ENCODE measurements at regions not wholly inside any gene's neighbourhood (a gene's known extent, or its start where the extent isn't known, plus 50 kb on each side); places are given as distances from the start of the nearest gene placed in this dataset.

- Histone ChIP-seq H3K27me3 (ENCODE audit: control insufficient read depth, insufficient read depth, low read length) (no peaks in the 10 kb centered on the region), H3K9me3 (ENCODE audit: control insufficient read depth, insufficient read depth, low read length) (peaks cover 50% of the 10 kb centered on the region), H3K27ac (ENCODE audit: low read length) (no peak overlapping the region), H3K4me3 (ENCODE audit: low read length) (no peak overlapping the region), H3K36me3 (ENCODE audit: control insufficient read depth, insufficient read depth, low read length) (no peaks in the 10 kb centered on the region; the same call in 1 of the 2 replicates), H3K4me1 (ENCODE audit: control insufficient read depth, insufficient read depth, low read length) (no peaks in the 10 kb centered on the region)
- DNase-seq (ENCODE audit: low read depth, low spot score), result no peak
- WGBS (ENCODE audit: insufficient coverage, insufficient read length), result no CpG with 5 or more reads among the region's 10 CpGs
These were observed 85.1 kb upstream of the TTC34 start for GRCh38 chr1:2886631-2887030.

- H3K4me3 ChIP-seq (ENCODE audit: low read length), result no peak overlapping the region
- no peak for DNase-seq (ENCODE audit: low read depth, low spot score)
- no peaks in the 10 kb centered on the region; the same call in 1 of the 2 replicates for H3K36me3 ChIP-seq (ENCODE audit: control insufficient read depth, insufficient read depth, low read length)
- peaks cover 43% of the 10 kb centered on the region for H3K9me3 ChIP-seq (ENCODE audit: control insufficient read depth, insufficient read depth, low read length)
- no peaks in the 10 kb centered on the region for H3K4me1 ChIP-seq (ENCODE audit: control insufficient read depth, insufficient read depth, low read length)
- H3K27me3 ChIP-seq (ENCODE audit: control insufficient read depth, insufficient read depth, low read length), result no peaks in the 10 kb centered on the region
- WGBS (ENCODE audit: insufficient coverage, insufficient read length), result no CpG with 5 or more reads among the region's 28 CpGs
- no peak overlapping the region for H3K27ac ChIP-seq (ENCODE audit: low read length)
These were observed 86.7 kb upstream of the TTC34 start for GRCh38 chr1:2887941-2888855.

GRCh38 chr1:2890221-2890850 is 88.8 kb upstream of the TTC34 start:
- no peaks in the 10 kb centered on the region for H3K27me3 ChIP-seq (ENCODE audit: control insufficient read depth, insufficient read depth, low read length)
- H3K9me3 ChIP-seq (ENCODE audit: control insufficient read depth, insufficient read depth, low read length), result peaks cover 42% of the 10 kb centered on the region
- no peak overlapping the region for H3K4me3 ChIP-seq (ENCODE audit: low read length)
- H3K27ac ChIP-seq (ENCODE audit: low read length), result no peak overlapping the region
- no peaks in the 10 kb centered on the region for H3K4me1 ChIP-seq (ENCODE audit: control insufficient read depth, insufficient read depth, low read length)
- no CpG with 5 or more reads among the region's 14 CpGs for whole genome bisulfite sequencing (ENCODE audit: insufficient coverage, insufficient read length)
- no peak for DNase-seq (ENCODE audit: low read depth, low spot score)
- H3K36me3 ChIP-seq (ENCODE audit: control insufficient read depth, insufficient read depth, low read length), result no peaks in the 10 kb centered on the region

- no CpG with 5 or more reads among the region's 22 CpGs for WGBS (ENCODE audit: insufficient coverage, insufficient read length)
- Histone ChIP-seq H3K27ac (ENCODE audit: low read length) (no peak overlapping the region), H3K4me3 (ENCODE audit: low read length) (no peak overlapping the region), H3K4me1 (ENCODE audit: control insufficient read depth, insufficient read depth, low read length) (no peaks in the 10 kb centered on the region), H3K27me3 (ENCODE audit: control insufficient read depth, insufficient read depth, low read length) (no peaks in the 10 kb centered on the region), H3K36me3 (ENCODE audit: control insufficient read depth, insufficient read depth, low read length) (no peaks in the 10 kb centered on the region), H3K9me3 (ENCODE audit: control insufficient read depth, insufficient read depth, low read length) (peaks cover 45% of the 10 kb centered on the region)
- no peak for DNase-seq (ENCODE audit: low read depth, low spot score)
These were observed 90.5 kb upstream of the TTC34 start for GRCh38 chr1:2891923-2892448.

GRCh38 chr1:2893473-2894120 is 92.1 kb upstream of the TTC34 start:
- H3K4me1 ChIP-seq (ENCODE audit: control insufficient read depth, insufficient read depth, low read length), result no peaks in the 10 kb centered on the region
- no CpG with 5 or more reads among the region's 20 CpGs for WGBS (ENCODE audit: insufficient coverage, insufficient read length)
- H3K27me3 ChIP-seq (ENCODE audit: control insufficient read depth, insufficient read depth, low read length), result no peaks in the 10 kb centered on the region
- H3K27ac ChIP-seq (ENCODE audit: low read length), result no peak overlapping the region
- DNase-seq (ENCODE audit: low read depth, low spot score), result no peak
- H3K9me3 ChIP-seq (ENCODE audit: control insufficient read depth, insufficient read depth, low read length), result peaks cover 39% of the 10 kb centered on the region
- no peak overlapping the region for H3K4me3 ChIP-seq (ENCODE audit: low read length)
- no peaks in the 10 kb centered on the region for H3K36me3 ChIP-seq (ENCODE audit: control insufficient read depth, insufficient read depth, low read length)

GRCh38 chr1:2894381-2895041 is 93.0 kb upstream of the TTC34 start:
- H3K9me3 ChIP-seq (ENCODE audit: control insufficient read depth, insufficient read depth, low read length), result peaks cover 34% of the 10 kb centered on the region
- H3K4me1 ChIP-seq (ENCODE audit: control insufficient read depth, insufficient read depth, low read length), result no peaks in the 10 kb centered on the region
- DNase-seq (ENCODE audit: low read depth, low spot score), result no peak
- no peaks in the 10 kb centered on the region for H3K27me3 ChIP-seq (ENCODE audit: control insufficient read depth, insufficient read depth, low read length)
- H3K36me3 ChIP-seq (ENCODE audit: control insufficient read depth, insufficient read depth, low read length), result no peaks in the 10 kb centered on the region
- WGBS (ENCODE audit: insufficient coverage, insufficient read length), result no CpG with 5 or more reads among the region's 27 CpGs
- H3K27ac ChIP-seq (ENCODE audit: low read length), result no peak overlapping the region
- no peak overlapping the region for H3K4me3 ChIP-seq (ENCODE audit: low read length)

- Histone ChIP-seq H3K36me3 (ENCODE audit: control insufficient read depth, insufficient read depth, low read length) (no peaks in the 10 kb centered on the region), H3K4me1 (ENCODE audit: control insufficient read depth, insufficient read depth, low read length) (no peaks in the 10 kb centered on the region), H3K27me3 (ENCODE audit: control insufficient read depth, insufficient read depth, low read length) (no peaks in the 10 kb centered on the region), H3K9me3 (ENCODE audit: control insufficient read depth, insufficient read depth, low read length) (peaks cover 30% of the 10 kb centered on the region), H3K27ac (ENCODE audit: low read length) (no peak overlapping the region), H3K4me3 (ENCODE audit: low read length) (no peak overlapping the region)
- WGBS (ENCODE audit: insufficient coverage, insufficient read length), result no CpG with 5 or more reads among the region's 7 CpGs
- DNase-seq (ENCODE audit: low read depth, low spot score), result no peak
These were observed 95.3 kb upstream of the TTC34 start for GRCh38 chr1:2896824-2897223.

- no peaks in the 10 kb centered on the region; the same call in 1 of the 2 replicates for H3K36me3 ChIP-seq (ENCODE audit: control insufficient read depth, insufficient read depth, low read length)
- peaks cover 32% of the 10 kb centered on the region for H3K9me3 ChIP-seq (ENCODE audit: control insufficient read depth, insufficient read depth, low read length)
- no peak overlapping the region for H3K27ac ChIP-seq (ENCODE audit: low read length)
- no peaks in the 10 kb centered on the region for H3K27me3 ChIP-seq (ENCODE audit: control insufficient read depth, insufficient read depth, low read length)
- no peak overlapping the region for H3K4me3 ChIP-seq (ENCODE audit: low read length)
- no peak for DNase-seq (ENCODE audit: low read depth, low spot score)
- WGBS (ENCODE audit: insufficient coverage, insufficient read length), result no CpG with 5 or more reads among the region's 19 CpGs
- no peaks in the 10 kb centered on the region for H3K4me1 ChIP-seq (ENCODE audit: control insufficient read depth, insufficient read depth, low read length)
These were observed 101.7 kb upstream of the TTC34 start for GRCh38 chr1:2903226-2903625.

- peaks cover 33% of the 10 kb centered on the region for H3K9me3 ChIP-seq (ENCODE audit: control insufficient read depth, insufficient read depth, low read length)
- no peaks in the 10 kb centered on the region for H3K27me3 ChIP-seq (ENCODE audit: control insufficient read depth, insufficient read depth, low read length)
These were observed 102.7 kb upstream of the TTC34 start for GRCh38 chr1:2904191-2904590.

GRCh38 chr1:2905356-2905755 is 103.9 kb upstream of the TTC34 start:
- Histone ChIP-seq H3K36me3 (ENCODE audit: control insufficient read depth, insufficient read depth, low read length) (no peaks in the 10 kb centered on the region; the same call in 1 of the 2 replicates), H3K27me3 (ENCODE audit: control insufficient read depth, insufficient read depth, low read length) (no peaks in the 10 kb centered on the region), H3K27ac (ENCODE audit: low read length) (no peak overlapping the region), H3K9me3 (ENCODE audit: control insufficient read depth, insufficient read depth, low read length) (peaks cover 40% of the 10 kb centered on the region), H3K4me1 (ENCODE audit: control insufficient read depth, insufficient read depth, low read length) (no peaks in the 10 kb centered on the region), H3K4me3 (ENCODE audit: low read length) (no peak overlapping the region)
- no peak for DNase-seq (ENCODE audit: low read depth, low spot score)
- WGBS (ENCODE audit: insufficient coverage, insufficient read length), result no CpG with 5 or more reads among the region's 12 CpGs

More at GRCh38 chr1:2904191-2904590, 102.7 kb upstream of the TTC34 start:
- WGBS (ENCODE audit: insufficient coverage, insufficient read length), result no CpG with 5 or more reads among the region's 15 CpGs
- Histone ChIP-seq H3K36me3 (ENCODE audit: control insufficient read depth, insufficient read depth, low read length) (no peaks in the 10 kb centered on the region; the same call in 1 of the 2 replicates), H3K4me1 (ENCODE audit: control insufficient read depth, insufficient read depth, low read length) (no peaks in the 10 kb centered on the region), H3K27ac (ENCODE audit: low read length) (no peak overlapping the region), H3K4me3 (ENCODE audit: low read length) (no peak overlapping the region)
- DNase-seq (ENCODE audit: low read depth, low spot score), result no peak

Data from iPS DF 6.9 (cell line).